NCI-H526 (cell line): ENCODE measurements at regions not wholly inside any gene's neighbourhood (a gene's known extent, or its start where the extent isn't known, plus 50 kb on each side); places are given as distances from the start of the nearest gene placed in this dataset.
"Not testable (repeated sequence)": the region's sequence is repeated elsewhere in the genome, so short reads cannot be mapped to it uniquely, and the experiment has no call there.

Source experiments
- DNase-seq, 2 experiments: peaks; one replicate each; lab custom pipeline; 2025; lab: John Stamatoyannopoulos, UW

DNA sequence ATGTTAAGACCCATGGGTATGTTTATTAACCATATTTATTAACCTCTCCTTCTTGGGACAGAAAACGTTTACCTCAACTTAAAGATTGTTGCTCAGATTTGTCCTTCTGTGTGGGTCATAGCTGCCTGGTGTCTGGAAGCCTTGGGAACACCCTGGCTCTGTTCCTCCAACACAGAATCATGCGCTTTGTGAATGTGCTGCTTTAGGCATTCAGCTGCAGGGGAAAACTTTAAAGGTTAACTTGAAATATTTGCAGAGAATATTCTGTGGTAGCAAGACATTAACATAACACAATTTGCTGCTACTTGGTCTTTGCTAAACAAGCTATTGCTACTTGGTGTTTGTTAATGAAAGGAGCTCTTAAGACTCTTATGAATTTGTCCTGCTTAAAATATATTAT, 50.5 kb upstream of the THOC3 start:
- DNase-seq = not testable (repeated sequence)

DNA sequence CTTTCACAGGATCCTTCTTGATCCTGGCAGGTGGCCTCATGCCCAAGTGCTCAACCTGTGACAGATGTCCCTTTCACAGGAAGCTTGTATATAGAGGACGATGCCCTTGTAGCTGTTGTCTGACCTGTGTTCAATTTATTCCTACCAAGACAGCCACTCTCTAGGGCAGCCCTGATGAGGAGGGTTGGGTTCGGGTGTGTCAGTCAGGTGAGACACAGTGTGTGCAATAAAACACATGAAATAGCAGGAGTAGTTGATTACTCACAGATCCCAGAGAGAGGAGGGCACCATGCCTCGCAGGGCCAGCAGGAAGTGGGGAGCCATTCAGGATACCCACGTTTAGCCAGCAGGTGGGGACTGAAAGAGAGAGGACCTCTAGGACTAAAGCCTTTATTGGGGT, 52.7 kb upstream of the THOC3 start:
- not testable (repeated sequence) for DNase-seq

- not testable (repeated sequence) for DNase-seq
These were observed 55.4 kb upstream of the THOC3 start for GRCh38 chr5:176023535-176023934.

GRCh38 chr5:176029445-176029844, 61.3 kb upstream of the THOC3 start:
- not testable (repeated sequence) for DNase-seq

DNA sequence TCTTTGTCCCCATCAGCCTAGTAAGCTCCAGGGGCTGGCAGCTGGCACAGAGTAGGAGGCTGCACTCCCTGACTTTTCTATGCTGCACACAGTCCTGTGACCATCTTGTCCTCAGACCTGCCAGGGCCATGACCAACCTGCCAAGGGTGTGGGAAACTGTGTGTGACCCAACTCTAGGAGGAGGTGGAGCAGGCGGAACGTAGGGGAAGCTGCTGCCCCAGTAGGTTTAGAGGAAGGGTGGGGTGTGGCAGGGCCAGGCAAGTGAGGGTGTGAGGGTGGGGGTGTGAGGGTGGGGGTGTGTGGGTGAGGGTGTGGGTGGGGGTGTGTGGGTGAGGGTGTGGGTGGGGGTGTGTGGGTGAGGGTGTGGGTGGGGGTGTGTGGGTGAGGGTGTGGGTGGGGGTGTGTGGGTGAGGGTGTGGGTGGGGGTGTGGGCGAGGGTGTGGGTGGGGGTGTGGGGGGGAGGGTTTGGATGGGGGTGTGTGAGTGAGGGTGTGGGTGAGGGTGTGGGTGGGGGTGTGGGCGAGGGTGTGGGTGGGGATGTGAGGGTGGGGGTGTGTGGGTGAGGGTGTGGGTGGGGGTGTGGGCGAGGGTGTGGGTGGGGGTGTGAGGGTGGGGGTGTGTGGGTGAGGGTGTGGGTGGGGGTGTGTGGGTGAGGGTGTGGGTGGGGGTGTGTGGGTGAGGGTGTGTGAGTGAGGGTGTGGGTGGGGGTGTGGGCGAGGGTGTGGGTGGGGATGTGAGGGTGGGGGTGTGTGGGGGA, 62.4 kb upstream of the THOC3 start:
- not testable (repeated sequence) for DNase-seq

DNA sequence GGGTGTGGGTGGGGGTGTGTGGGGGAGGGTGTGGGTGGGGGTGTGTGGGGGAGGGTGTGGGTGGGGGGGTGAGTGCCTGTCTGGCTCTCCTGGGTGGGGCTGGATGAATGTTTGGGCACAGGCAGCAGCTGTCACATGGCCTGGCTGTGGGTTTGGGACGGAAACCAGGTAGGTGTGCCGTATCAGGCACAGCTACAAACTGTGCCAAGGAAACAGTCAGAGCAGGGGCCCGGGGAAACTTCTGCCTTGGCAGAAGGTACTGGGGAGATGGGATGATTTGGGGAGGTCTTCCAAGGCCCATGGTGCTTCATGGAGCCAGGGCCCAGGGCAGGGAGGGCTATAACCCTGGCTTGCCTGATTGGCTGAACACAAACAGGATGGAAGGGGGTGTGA, 63.0 kb upstream of the THOC3 start:
- not testable (repeated sequence) for DNase-seq

- DNase-seq = not testable (repeated sequence)
These were observed 65.1 kb upstream of the THOC3 start for GRCh38 chr5:176033186-176033585.

GRCh38 chr5:176034407-176035200, 66.5 kb upstream of the THOC3 start:
- not testable (repeated sequence) for DNase-seq

DNA sequence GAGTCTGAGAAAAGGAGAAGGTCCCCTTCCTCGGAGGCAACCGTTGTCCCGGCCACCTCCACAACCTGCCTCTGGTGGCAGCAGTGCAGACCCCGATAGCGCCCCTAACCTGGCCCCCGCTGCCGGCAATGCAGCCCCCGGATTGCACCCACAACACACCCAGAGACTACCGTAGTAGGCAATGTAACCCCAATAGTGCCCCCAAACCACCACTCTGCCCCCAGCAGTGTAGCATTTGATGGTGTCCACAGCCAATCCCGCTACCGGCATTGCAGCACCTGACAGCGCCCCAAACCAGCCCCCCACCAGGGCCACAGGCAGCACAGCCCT, 67.1 kb upstream of the THOC3 start:
- not testable (repeated sequence) for DNase-seq

DNA sequence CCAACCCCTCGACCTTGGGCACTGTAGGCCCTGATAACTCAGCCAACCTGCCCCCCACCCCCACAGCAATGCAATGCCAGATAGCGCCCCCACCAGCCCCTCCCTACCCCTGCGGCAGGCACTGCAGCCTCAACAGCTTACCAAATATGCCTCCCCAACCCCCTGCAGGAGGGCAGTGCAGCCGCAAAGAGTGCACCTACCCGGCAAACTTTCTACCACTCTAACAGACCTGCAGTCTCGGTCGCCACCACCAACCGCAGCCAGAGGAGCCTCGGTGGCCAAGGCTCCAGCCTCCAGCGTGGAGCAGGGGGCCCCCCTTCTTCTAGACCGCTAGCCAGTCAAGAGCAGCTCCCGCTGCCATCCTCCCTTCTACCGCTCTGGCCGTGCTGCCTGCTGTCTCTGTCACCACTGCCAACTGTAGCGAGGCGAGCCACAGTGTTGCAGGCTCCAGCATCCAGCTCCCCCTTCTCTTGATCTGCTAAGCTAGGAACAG, 67.7 kb upstream of the THOC3 start:
- not testable (repeated sequence) for DNase-seq

GRCh38 chr5:176036391-176036790, 68.3 kb upstream of the THOC3 start:
- not testable (repeated sequence) for DNase-seq

DNA sequence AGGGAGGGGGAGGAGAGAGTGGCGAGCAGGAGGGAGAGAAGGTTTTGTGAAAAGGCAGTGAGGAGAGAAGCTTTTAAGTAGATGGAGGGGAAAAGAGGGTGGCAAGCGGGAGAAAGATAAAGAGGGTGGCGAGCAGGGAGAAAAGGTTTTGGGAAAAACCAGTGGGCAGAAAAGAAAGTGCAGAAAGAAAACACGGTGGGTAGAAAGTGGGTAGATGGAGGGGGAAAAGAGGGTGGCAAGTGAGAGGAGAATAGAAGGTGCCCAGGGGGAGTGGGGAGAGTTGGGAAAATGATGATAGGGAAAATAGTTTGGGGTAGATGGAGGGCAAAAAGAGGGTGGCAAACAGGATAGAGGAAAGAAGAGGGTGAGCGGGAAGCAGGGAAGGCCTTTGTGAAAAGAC, 69.1 kb upstream of the THOC3 start:
- DNase-seq = not testable (repeated sequence)

DNA sequence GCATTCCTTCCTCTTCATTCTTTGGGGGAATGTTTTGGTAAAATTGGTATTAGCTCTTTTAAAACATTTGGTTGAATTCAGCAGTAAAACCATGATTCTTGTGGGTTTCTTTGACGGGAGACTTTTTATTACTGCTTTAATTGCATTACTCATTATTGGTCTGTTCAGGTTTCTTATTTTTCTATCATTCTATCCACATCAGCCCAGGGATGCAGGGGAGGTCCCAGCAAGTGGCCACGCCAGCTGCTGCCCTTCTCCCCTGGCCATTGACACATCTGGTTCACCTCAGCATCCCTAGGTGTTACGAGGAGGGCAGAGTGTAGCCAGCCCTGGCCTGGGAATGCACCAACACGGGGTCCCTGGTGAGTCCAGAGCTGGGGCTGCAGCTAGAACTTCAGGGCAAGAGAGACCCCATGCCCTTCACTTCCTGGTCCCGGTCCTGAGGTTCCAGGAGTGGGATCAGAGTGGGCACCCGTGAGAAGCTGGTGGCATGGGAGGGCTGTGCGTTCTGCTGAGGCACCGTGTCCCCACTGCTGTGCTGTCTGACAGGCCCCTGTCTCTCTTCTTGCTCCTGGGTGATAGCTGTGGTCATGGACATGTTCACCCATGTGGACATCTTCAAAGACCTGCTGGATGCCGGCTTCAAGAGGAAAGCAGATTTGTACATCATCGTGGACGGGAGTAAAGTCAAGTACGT, 72.1 kb upstream of the THOC3 start:
- DNase-seq = not testable (repeated sequence)

DNA sequence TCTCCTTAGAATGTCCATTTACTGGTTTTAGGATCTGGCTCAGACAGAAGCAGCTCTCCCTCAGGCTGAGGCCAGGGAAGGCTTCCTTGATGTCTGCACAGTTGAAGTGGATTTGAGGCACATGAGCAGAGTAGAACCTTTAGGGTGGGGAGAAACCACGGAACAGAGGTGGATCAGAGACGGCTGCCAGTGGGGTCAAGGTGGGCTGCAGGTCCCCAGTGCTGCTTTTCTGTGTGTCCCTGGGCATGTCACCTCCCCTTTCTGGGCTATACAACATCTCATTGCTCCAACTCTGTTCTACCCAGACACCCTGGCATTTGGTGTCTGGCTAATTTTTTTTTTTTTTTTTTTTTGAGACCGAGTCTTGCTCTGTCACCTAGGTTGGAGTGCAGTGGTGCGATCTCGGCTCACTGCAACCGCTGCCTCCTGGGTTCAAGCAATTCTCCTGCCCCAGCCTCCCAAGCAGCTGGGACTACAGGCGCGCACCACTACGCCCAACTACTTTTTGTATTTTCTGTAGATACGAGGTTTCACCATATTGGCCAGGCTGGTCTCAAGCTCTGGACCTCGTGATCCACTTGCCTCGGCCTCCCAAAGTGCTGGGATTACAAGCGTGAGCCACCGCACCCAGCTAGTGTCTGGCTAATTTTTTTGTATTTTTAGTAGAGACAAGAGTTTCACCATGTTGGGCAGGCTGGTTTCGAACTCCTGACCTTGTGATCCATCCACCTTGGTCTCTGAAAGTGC, 73.3 kb upstream of the THOC3 start:
- DNase-seq = not testable (repeated sequence)

GRCh38 chr5:176042020-176042658, 74.0 kb upstream of the THOC3 start:
- DNase-seq = not testable (repeated sequence)

DNA sequence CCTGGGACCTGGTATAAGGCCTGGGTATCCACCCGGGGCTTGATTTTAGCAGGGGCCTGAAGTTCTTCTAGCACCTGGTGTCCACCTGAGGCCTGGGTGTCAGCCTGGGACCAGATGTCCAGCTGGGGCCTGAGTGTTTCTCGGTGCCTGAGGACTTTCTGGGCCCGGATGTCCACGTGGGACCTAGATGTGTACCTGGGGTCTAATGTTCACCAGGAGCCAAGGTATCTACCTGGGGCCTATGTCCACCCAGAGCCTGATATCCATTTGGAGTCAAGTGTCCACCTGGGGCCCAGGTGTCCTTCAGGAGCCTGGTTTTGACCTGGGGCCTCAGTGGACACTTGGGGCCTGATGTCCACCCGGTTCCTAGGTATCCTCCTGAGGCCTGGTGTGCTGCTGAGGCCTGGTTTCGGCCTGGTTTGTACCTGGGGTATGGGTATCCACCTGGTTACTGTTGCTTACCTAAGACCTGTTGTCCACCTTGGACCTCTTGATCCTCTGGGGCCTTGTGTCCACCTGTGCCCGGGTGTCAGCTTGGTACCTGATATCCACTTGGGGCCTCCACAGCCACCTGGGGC, 75.2 kb upstream of the THOC3 start:
- DNase-seq = not testable (repeated sequence)

DNA sequence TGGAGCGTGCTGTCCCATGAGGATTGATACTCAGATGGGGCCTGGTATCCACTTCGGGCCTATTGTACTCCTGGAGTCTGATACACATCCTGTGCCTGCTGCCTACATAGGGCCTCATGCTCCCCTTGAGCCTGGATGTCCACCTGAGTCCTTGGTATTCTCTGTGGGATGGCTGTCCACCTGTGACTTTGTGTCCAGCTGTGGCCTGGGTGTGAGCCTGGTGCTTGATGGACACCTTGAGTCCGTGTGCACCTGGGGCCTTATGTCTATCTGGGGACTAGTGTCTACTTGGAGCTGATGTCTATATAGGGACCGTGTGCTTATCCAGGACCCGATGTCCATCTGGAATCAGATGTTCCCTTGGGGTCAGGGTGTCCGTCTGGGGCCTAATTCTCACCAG, 75.9 kb upstream of the THOC3 start:
- not testable (repeated sequence) for DNase-seq

DNA sequence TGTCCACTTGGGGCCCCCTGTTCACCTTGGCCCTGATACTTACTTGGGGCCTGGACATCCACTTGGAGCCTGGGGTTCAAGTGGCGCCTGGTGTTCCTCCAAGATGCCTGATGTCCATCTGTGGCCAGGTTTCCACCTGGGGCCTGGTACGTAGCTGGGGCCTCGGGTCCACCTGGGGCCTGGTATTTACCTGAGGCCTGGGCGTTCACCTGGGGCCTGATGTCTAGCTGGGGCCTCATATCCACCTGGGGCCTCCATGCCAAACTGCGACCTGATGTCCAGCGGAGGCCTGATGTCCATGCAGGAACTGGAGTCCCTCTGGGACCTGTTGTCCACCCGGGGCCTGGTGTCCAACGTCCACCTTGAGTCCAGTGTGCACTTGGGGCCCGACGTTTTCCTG, 76.3 kb upstream of the THOC3 start:
- DNase-seq = not testable (repeated sequence)

DNA sequence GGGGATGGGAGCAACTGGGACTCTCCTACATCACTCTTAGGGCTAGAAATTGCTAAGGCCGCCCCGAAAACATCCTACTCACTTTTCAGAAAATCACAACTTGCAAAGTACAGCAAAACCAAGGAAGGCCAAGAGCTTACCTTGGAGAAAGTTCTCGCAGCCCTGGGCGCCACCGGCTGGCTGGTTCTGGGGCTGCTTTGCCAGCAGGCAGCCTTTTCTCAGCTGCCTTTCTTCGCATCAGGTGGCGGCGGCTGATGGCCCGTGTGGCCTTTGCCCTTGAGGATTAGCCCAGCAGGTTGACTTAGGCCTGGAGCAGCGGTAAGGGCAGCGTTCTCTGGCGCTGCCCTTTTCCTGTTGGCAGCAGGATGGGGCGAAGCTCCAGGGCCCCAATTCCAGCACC, 77.3 kb upstream of the THOC3 start:
- not testable (repeated sequence) for DNase-seq

- DNase-seq = not testable (repeated sequence)
These were observed 80.6 kb upstream of the THOC3 start for GRCh38 chr5:176048671-176049070.
